Skeletal muscle cell (primary cell): ENCODE measurements at regions not wholly inside any gene's neighbourhood (a gene's known extent, or its start where the extent isn't known, plus 50 kb on each side); places are given as distances from the start of the nearest gene placed in this dataset.
A peak's percentile ranks its signal among the peaks of the same experiment; 100 is the strongest.

Experiments used
- DNase-seq: peaks from one replicate; pipeline ENCODE4 v3.0.0-alpha.2; 2010; ENCODE audit warnings: low read depth
- H3K4me3 ChIP-seq: 2 replicates; pipeline ENCODE4 v1.5.1; 2011; ENCODE audit warnings: low read depth, mild to moderate bottlenecking, control low read depth, low read length, moderate library complexity

DNA sequence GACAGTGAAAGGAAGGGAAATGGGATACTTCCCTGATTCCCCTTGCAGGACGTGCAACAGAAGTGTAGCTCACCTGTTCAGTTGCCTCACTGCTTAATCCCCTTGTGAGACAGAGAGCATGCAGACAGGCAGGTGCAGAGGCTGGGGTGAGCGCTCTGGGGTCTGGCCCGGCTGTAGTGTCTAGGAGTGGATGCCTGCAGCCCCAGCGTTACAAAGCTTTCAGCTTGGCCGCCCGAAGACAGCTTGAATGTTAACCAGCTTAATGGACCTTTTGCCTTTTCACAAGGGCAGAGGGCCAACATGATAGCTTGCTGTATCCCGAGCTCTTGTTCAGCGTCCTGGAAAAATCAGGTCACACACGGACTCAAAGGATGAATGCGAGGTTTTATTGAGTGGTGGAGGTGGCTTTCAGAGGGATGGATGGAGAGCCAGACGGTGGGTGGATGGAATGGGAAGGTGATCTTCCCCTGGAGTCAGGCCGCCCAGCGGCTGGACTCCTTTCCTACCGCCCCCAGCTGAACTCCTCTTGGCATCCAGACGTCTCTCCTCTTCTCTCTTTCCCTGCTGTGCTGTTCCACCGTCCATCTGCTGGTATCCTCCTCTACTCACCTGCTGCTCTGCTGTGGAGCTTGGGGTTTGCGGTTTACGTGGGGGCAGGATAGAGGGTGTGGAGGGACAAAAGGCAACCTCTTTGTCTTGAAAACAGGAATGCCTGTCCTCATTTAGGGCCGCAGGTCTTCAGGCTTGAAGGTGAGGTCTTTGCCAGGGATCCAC, 86.2 kb upstream of the RESF1 start:
- no peak overlapping the region for H3K4me3 ChIP-seq
- no peak for DNase-seq

- no peak for DNase-seq
- H3K4me3 ChIP-seq: no peak overlapping the region
Measured at GRCh38 chr12:31869972-31870371, 89.2 kb upstream of the RESF1 start.

DNA sequence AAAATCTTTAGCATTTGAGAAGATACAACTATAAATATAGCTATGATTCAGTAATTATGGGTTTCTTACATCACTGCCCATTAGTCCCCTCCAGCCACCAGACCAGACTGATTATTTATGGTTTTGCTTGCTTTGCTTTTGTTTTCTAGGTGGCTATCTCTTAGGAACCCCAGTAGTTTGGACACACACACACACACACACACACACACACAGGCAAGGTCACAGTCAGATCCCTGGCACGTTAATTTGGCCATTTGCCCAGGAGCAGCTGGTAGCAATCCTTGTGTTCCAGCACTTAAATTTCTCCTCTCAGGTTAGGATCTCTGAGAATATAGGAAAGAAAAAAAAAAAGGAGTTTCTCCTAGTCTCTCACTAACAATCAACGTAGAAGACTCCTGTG, 90.2 kb upstream of the RESF1 start:
- DNase-seq: peak; percentile 23
- H3K4me3 ChIP-seq: no peak overlapping the region

GRCh38 chr12:31867292-31867691, 91.9 kb upstream of the RESF1 start:
- no peak for DNase-seq
- H3K4me3 ChIP-seq: no peak overlapping the region

DNA sequence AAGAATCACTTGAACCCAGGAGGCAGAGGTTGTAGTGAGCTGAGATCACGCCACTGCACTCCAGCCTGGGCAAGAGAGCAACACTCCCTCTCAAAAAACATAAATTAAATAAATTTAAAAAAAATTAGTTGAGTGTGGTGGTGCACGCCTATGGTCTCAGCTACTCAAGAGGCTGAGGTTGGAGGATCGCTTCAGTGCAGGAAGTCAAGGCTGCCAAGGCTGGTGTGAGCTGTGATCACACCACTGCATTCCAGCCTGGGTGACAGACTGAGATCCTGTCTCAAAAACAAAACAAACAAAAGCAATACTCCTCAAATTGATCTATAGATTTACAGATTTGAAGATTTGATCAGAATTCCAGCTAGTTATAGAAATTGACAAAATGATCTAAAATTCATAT, 92.7 kb upstream of the RESF1 start:
- DNase-seq: no peak
- no peak overlapping the region for H3K4me3 ChIP-seq

GRCh38 chr12:31865023-31865422, 94.2 kb upstream of the RESF1 start:
- no peak for DNase-seq

DNA sequence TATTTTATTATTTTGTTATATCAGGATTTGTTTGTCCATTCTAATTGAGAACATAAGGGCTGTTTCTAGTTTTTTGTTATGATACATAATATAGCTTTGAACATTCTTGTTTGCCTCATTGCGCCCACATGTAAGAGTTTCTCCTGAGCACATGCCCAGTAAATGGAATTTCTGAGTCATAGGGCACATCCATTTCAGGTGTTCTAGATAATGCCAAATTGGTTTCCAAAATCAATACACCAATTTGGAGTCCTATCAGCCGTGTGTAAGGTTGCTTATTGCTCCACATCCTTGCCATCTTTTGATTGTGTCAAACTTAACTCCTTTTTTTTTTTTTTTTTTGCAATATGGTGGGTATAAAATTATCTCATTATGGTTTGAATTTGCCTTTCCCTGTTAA, 97.9 kb upstream of the RESF1 start:
- no peak for DNase-seq

More at GRCh38 chr12:31865023-31865422, 94.2 kb upstream of the RESF1 start:
- H3K4me3 ChIP-seq: no peak overlapping the region

GRCh38 chr12:31860401-31860800, 98.8 kb upstream of the RESF1 start:
- H3K4me3 ChIP-seq: no peak overlapping the region
- DNase-seq: no peak

More for the DNA sequence above, 97.9 kb upstream of the RESF1 start:
- no peak overlapping the region for H3K4me3 ChIP-seq

DNA sequence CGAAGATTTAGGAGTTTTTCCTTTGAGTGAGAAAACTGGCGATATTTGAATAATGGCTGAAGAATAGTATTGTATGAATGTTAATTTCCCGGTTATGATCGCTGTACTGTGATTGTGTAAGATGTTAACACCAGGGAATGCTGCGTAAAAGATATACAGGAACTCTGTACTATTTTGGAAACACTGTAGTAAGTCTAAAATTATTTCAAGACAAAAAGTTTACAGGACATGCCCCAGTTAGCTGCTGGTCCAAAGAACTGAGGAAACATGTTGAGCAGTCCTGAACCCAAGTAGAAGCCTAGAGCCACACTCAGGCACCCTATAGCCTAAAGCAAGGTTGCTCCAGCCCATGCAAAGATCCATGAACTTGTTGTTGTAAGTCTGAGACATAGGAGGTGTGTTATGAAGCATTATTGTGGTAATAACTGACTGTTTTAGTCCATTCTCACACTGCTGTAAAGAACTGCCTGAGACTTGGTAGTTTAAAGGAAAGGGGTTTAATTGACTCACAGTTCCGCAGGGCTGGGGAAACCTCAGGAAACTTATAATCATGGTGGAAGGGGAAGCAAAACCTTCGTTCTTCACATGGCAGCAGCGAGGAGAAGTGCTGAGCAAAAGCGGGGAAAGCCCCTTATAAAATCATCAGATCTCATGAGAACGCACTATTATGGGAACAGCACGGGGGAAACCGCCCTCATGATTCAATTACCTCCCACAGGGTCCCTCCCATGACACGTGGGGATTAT, 99.8 kb upstream of the RESF1 start:
- H3K4me3 ChIP-seq: no peak overlapping the region
- DNase-seq: no peak

- H3K4me3 ChIP-seq: no peak overlapping the region
- DNase-seq: no peak
Measured at GRCh38 chr12:31855427-31855826, 103.8 kb upstream of the RESF1 start.

GRCh38 chr12:31853977-31854376, 105.2 kb upstream of the RESF1 start:
- no peak overlapping the region for H3K4me3 ChIP-seq

GRCh38 chr12:31853520-31853919, 105.7 kb upstream of the RESF1 start:
- DNase-seq: no peak
- H3K4me3 ChIP-seq: no peak overlapping the region

More at GRCh38 chr12:31853977-31854376, 105.2 kb upstream of the RESF1 start:
- no peak for DNase-seq

DNA sequence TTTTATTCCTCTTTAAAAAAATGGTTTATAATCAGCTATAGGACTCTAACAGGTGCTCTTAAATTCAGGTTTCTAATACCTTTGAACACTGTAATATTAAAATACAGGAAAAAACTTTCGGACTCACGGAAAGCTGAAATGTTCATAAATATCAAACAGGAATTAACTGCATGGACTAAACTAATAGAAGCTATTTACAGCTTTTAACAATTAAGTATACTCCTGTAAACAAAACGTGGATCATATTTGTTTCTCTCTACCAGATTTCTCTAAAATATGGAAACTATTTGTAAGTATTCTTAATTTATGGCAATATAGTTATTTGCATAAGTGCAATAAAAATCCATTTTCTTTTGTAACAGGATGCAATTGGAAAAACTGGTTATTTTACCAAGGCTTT, 108.9 kb upstream of the RESF1 start:
- no peak overlapping the region for H3K4me3 ChIP-seq
- DNase-seq: no peak

- no peak overlapping the region for H3K4me3 ChIP-seq
- DNase-seq: no peak
Measured at GRCh38 chr12:31849090-31849687, 110.0 kb upstream of the RESF1 start.

DNA sequence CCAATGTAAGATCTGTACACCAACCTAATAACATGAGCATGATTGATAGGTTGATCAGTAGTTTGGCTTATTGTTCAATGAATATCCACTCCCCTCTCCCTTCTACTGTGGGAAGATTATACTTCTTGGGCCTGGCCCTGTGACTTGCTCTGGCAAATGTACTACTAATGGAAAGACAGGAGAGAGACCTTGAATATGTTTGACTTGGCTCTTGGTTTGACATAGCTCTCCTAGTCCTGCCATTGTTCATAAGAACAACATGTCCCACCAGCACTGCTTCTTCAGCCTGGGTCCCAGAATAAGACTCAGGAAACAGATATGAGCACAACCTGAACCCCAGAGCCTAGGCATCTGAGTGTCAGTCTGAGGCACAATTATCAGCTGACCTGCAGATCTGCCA, 112.8 kb upstream of the RESF1 start:
- H3K4me3 ChIP-seq: no peak overlapping the region
- no peak for DNase-seq

GRCh38 chr12:31845613-31846322, 113.4 kb upstream of the RESF1 start:
- no peak for DNase-seq
- no peak overlapping the region for H3K4me3 ChIP-seq

GRCh38 chr12:31843398-31844095, 114.7 kb upstream of the AMN1 start:
- no peak for DNase-seq

GRCh38 chr12:31837913-31838312, 109.1 kb upstream of the AMN1 start:
- H3K4me3 ChIP-seq: no peak overlapping the region
- no peak for DNase-seq

More at GRCh38 chr12:31843398-31844095, 114.7 kb upstream of the AMN1 start:
- no peak overlapping the region for H3K4me3 ChIP-seq

- no peak overlapping the region for H3K4me3 ChIP-seq
- no peak for DNase-seq
Measured at GRCh38 chr12:31835276-31835882, 106.6 kb upstream of the AMN1 start.
